ENCODE measurements at regions not wholly inside any gene's neighbourhood (a gene's known extent, or its start where the extent isn't known, plus 50 kb on each side); places are given as distances from the start of the nearest gene placed in this dataset.

DNA sequence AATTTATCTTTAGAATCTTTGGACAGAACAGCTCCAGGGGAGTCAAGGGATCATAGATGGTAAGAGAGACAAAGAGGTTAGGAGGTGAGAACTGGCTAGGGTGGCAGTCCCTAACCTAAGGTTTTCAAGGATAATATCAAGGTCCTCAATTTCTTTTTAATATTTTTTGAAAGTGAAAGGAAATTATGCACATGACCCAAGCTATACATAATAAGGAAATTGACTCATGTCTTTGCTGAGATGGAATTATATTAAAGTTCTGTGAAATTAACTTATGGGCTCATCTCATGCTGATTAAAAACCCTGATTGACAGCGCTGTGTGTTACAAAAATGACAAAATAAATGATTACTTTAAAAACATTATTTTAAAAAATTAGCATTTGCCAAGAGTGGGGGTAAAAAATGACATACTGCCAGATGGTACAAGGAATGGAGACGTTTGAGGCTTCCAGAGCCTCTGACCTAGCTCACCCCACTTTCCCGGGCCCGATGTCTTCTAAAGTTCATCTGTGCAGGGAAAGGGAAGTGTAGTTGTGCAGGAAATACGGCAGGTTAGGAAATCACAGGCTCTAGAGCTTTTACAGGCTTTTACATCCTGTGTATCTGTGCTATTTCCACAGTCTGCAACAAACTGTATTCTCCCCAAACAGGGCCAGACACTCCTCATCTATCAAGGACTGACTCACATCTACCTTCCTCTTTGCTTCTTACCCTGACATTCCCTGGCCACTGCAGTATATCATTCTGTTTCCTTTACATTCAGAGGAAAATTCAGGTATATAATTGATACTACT, 185.6 kb upstream of the PRSS58 start:
- no peak for TF ChIP-seq TAF1 (IDR thresholded peaks at IDR 0.05; ENCODE audit: borderline replicate concordance, low read depth, low read length)
- no peak for TF ChIP-seq POLR2AphosphoS5 (IDR thresholded peaks at IDR 0.05; ENCODE audit: low read depth, low read length)
- TF ChIP-seq POLR2A (IDR thresholded peaks at IDR 0.05; ENCODE audit: low read depth, low read length) = no peak

All from GM12892 (cell line).